ENCODE measurements at regions not wholly inside any gene's neighbourhood (a gene's known extent, or its start where the extent isn't known, plus 50 kb on each side); places are given as distances from the start of the nearest gene placed in this dataset.

DNA sequence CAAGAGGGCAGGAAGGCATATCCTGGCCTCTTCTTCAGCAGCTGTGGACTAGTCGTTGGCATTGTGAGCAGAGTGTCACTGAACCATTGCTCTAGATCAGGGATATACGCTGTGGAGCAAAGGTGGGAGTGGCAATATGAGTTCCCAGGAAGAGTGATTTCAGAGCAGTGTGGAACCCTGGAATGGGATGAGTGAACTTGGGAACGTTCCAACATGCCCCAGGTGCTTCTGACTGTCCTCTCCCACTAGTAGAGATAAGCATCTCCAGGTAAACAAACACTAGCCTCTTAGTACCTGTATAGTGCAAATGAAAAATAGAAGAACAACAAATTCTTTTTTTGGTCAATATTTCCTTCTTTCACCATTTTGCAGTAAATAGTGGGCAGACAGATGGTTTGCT, 123.6 kb upstream of the VEPH1 start:
- TF ChIP-seq EZH2 (IDR thresholded peaks at IDR 0.05; ENCODE audit: low read length, missing control alignments) = no peak
- TF ChIP-seq, protein P1, sequence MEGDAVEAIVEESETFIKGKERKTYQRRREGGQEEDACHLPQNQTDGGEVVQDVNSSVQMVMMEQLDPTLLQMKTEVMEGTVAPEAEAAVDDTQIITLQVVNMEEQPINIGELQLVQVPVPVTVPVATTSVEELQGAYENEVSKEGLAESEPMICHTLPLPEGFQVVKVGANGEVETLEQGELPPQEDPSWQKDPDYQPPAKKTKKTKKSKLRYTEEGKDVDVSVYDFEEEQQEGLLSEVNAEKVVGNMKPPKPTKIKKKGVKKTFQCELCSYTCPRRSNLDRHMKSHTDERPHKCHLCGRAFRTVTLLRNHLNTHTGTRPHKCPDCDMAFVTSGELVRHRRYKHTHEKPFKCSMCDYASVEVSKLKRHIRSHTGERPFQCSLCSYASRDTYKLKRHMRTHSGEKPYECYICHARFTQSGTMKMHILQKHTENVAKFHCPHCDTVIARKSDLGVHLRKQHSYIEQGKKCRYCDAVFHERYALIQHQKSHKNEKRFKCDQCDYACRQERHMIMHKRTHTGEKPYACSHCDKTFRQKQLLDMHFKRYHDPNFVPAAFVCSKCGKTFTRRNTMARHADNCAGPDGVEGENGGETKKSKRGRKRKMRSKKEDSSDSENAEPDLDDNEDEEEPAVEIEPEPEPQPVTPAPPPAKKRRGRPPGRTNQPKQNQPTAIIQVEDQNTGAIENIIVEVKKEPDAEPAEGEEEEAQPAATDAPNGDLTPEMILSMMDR (conservative IDR thresholded peaks at IDR 0.05 in 1 of 2, IDR thresholded peaks at IDR 0.05 in 1 of 2; ENCODE audit: low read depth in 1 of 2, low read length in 2 of 2) = no peak
